Cerebellar cortex (tissue), 1 donor: ENCODE measurements at regions not wholly inside any gene's neighbourhood (a gene's known extent, or its start where the extent isn't known, plus 50 kb on each side); places are given as distances from the start of the nearest gene placed in this dataset.

ENCODE experiments used
- DNase-seq: peaks from one replicate; pipeline ENCODE4 v3.0.0-alpha.2; 2015; ENCODE audit warnings: low spot score

DNA sequence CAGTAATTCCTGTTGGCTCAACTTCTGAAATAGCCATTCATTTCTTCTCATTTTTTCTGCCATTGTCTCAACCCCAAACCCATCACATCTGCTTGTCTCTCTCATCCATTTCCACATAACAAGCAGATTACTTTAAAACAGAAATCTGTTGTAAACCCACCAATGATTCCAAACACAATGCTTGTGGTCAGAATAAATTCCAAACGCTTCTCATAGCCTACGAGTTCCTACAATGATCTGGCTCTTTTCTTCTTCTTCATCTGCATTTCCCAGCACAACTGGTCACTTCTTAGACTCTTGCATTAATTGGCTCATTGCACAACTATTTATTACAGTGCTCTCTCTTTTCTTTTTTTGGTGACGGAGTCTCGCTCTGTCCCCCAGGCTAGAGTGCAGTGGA lies 364.1 kb downstream of the GATA3 start:
- DNase-seq = no peak

DNA sequence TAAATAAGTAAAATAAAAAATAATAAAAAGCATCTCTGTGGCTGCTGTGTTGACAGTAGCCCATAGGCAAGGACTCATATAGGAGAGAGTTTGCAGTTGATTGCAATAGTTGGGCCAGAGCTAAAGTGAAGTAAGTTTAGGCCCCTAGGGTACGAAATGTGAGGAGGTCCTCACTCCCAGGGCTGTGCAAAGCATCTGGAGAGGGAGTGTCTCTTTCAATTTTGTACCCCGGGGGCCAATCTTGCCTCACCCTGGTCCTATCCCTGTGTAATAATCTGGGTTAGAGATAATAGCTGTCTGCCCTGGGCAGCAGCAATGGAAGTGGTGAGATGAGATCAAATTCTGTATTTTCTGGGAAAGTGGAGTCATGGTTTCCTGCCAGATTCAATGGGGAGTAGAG lies 365.7 kb downstream of the GATA3 start:
- DNase-seq = no peak

DNA sequence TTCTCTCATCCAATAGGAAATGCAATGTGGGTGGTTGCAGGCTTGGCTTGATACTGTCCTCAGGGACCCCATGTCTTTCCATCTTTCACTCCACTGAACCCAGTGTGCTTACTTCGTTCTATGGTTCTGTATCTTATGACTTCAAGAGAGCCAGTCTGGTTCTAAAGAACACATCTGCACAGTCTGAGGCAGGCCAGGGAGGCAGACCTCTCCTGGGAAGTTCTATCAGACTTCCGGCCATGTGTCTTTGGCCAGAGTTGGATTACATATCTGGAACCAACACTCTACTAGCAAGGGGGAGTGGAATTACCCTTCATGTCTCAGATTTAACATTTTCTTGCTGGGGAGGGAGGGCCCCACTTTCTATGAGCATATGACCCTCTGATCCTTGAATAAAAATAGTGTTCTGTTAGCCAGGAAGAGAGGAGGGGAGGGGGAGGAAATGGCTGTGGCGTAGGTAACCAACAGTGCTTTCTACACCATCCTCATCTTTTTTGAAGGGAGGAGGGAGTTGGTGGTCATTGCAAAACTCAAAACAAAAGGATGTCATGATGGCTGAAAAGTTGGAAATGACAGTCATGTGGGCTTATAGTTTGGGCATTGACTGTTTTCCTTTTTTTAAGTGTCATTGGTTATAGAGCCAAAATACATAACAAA lies 370.2 kb downstream of the GATA3 start:
- no peak for DNase-seq

DNA sequence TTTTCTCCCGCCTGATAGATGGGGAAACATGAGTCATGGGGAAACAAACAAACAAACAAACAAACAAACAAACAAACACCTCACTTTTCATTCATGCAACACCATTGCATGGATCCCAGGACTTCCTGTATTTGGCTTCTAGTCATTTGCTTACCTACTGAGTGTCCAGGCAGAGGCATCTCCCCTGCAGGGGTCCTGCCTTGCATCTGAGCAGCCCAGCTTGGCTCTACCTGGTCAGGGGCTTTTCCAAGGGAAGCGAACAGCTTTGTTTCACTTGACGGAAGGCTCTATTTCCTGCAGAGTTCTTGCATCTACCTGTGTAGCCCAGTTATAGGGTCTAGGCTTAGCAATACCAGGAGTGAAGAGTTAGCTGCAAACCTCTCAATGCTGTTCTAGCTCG lies 374.2 kb downstream of the GATA3 start:
- no peak for DNase-seq

GRCh38 chr10:8430321-8430720 lies 375.8 kb downstream of the GATA3 start:
- DNase-seq = no peak

GRCh38 chr10:8431511-8431910 lies 377.0 kb downstream of the GATA3 start:
- DNase-seq = no peak

- DNase-seq = no peak
These were observed 380.9 kb downstream of the GATA3 start for GRCh38 chr10:8435186-8436055.

DNA sequence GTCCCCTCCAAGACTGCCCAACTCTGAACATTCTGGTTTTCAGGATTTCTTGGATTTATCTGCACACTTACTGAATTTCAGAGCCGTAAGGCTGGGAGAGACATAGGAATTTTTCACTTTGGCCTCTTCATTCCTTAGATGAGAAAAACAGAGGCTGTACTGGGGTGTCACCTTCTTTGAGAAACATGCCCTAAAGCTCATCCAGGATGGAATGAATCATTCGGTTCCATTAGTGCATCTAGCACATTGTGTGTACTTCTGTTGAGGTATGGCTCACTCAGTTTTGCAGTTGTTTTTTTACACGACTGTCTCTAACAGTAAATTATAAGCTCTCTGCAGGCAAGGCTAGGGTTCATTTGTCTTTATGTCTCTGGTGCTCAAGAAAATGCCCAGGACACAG lies 383.4 kb downstream of the GATA3 start:
- DNase-seq = no peak

DNA sequence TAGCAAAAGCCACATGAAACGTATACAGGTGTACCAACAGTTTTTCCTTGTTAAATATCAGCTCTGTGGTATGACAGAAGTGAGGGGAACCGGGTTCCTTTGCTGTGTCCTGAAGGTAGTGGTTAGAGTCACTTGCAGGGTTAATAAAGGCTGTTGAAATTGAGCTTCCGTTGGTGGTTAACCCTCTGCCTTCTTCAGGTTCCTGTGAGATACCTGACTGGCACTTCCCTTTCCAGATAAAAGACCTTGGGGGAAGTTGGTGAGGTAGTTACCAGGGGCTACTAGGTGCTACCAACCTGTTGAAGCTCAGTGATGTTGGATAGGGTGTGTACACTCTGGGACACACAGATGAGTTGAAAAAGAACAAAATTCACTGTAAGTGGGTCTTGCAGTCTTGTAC lies 384.1 kb downstream of the GATA3 start:
- DNase-seq = no peak

DNA sequence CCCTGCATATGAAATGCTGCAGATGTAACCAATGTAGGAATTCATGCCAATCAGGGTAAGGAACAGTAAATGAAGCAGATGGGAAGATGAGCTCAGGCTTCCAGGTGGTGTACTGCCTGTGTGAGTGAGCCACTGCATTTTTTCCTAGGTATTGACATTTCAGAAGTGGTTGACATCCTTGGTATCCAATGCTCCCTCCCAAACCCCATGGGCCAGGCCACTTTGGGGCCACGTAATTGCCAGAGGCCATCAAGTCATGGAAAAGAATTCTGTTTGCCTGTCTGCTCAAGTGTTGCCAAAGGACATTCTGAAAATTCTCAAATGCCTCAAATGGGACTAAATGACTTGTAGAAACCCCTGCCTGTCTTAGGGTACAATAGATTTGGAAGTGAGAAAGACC lies 384.6 kb downstream of the GATA3 start:
- DNase-seq = no peak

DNA sequence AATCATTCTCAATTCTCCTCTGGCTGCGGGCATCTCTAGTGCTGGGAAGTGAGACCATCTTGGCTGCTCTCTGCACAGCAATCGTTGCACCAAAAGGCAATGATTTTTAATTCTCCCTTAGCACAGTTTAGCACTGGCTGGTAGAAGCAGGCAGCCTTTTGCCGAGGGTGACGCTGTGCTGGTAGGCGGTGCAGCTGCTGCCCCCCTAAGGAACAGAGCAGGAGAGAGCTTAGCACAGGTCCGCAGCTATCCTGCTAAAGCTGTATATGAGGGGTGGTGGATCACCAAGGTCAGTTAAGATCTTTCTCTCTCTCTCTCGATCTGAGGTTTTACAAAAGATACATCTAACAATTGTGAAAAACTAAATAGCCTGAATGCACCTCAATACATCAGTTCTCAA lies 390.1 kb downstream of the GATA3 start:
- no peak for DNase-seq

GRCh38 chr10:8445353-8445752 lies 390.9 kb downstream of the GATA3 start:
- DNase-seq = no peak

DNA sequence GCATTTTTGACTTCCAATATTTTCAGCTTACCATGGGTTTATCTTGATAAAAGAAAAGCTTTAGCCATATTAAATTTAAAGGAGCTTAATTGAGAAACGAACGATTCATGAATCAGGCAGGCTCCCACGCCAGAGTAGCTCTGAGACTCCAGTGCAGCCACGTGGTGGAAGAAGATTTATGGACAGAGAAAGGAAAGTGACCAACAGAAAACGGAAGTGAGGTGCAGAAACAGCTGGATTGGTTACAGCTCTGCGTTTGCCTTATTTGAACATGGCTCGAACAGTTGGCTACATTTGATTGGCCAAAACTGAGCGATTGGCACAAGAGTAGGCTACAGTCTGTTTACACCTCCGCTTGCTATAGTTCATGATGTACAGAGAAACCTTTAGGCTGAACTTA lies 395.4 kb downstream of the GATA3 start:
- DNase-seq = no peak

DNA sequence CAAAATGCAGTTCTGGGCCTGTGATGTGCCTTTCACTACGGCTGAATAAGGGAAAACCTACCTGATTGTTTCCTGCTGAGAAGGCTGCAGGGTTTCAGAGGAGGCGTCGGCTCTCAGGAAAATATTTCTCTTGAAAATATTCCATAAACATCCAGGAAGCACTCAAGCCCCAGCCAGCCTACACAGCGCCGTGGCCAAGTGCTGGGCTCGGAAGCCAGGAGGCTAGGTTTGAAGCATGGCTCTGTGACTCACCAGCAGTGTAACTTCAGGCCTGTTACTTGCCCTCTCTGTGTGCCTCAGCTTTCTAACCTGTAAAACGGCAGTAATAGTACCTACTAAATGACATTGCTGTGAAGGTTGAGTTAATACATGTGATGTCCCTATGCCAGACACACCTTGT lies 399.1 kb downstream of the GATA3 start:
- DNase-seq = no peak

- DNase-seq = no peak
These were observed 399.9 kb downstream of the GATA3 start for GRCh38 chr10:8454357-8454756.

DNA sequence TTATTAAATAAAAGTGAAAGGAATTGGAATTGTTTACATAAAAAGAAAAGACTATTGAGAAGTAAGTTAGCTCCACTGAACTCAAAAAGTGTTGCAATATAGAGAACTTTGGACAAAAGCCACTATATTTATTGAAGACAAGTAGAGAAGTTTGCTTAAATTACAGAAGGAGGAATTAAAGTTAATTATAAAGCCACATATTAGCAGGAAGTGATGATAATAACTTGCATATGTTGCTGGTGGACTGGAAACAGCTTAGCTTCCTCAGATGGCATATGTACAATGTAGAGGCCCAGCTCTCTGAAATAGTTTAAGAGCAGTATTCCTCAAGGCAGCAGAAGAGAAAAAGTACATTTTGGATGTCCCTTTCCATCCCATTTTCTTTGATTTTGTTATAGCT lies 400.7 kb downstream of the GATA3 start:
- no peak for DNase-seq

DNA sequence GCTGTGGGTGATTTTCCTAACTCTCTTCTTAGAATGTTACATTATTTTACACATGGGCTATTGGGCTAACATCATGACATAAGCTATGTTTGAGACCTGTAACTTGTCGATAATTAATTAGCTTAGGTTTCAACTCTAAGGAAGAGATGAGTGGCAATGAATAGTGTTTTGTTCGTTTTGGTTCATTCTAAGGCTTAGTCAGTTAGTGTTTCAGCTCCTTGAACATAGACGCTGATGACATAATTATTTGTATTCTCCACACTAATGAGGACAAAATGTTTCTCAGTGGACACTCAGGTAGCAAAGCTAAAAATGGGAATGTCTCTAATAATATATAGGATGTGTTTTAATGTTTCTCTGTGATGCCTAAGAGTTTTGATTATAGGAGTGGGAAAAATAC lies 401.9 kb downstream of the GATA3 start:
- DNase-seq = no peak

DNA sequence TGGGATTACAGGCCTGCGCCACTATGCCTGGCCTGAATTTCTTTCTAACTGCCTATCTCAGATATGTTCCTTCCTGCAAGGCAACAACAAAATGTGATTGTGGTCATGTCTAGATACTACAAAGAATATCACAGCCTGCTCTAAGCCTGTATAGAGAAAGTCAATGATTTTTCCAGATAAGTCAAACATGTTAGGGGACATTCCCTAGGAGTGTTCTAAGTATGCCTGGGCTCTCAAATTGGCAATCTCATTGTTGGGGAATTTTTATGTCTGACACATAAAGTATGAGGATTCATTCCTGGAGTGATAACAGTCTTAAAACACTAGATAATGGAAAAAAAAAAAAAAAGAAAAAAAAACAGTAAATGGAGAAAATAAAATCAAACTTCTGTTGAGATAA lies 406.1 kb downstream of the GATA3 start:
- no peak for DNase-seq

DNA sequence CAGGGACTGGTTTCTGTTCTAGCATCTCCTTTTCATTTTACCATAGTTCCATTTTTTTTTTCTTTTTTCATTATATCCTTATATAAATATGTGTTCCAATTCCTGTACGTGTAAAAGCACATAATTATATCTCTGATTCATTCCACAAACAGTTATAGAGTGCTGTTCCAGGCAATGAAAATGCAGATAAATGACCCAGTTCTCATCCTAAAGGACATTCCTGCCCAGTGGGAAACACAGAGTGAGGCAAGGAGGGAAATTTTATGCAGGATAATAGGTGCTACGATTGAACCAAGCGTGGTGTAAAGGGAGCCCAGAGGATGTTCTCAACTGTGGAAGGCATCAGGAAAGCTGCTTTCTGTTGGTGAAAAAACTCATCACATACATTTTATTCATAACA lies 408.1 kb downstream of the GATA3 start:
- DNase-seq = no peak

GRCh38 chr10:8463853-8464252 lies 409.4 kb downstream of the GATA3 start:
- no peak for DNase-seq

- DNase-seq = no peak
These were observed 414.0 kb downstream of the GATA3 start for GRCh38 chr10:8468477-8468876.

DNA sequence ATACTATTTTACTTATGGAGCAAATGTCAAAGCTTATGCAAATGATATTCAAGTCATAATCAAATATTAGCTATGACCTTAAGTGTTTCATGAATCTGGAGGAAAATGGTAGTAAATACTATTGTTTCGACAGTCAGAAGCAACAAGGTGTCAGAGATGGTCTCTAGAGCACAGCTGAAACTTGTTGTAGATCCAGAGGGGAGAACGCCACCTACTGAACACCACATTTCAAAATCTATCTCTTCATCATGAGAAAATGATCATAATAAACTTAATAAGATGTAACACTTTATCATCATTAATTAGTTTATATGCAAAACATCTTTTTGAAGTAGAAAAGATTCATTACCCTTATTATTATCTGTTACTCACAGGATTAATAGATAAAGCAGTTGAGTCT lies 418.7 kb downstream of the GATA3 start:
- no peak for DNase-seq

DNA sequence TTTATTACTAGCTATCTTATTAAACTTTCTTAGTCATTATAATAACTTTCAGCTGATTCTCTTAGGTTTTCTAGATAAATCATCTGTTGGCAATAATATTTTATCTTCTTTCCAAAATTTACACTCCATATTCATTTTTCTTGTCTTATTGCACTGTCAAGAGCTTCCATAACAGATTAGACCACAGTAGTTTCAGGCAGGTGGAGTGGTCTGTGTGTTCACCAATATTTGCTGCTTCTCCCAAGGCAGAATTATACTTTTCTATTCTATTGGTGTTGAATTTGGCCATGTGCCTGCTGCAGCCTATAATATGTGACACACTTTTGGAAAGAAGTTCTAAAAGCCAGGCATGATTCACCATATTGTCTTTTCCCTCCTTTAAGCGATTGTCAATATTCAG lies 422.8 kb downstream of the GATA3 start:
- DNase-seq = no peak
